IMR-90 (cell line): ENCODE measurements at regions not wholly inside any gene's neighbourhood (a gene's known extent, or its start where the extent isn't known, plus 50 kb on each side); places are given as distances from the start of the nearest gene placed in this dataset.
"Not testable (repeated sequence)": the region's sequence is repeated elsewhere in the genome, so short reads cannot be mapped to it uniquely, and the experiment has no call there.

Experiments
- ATAC-seq: fragments of 200-7000 bp; cut with Tn5 transposase; 2 replicates; pipeline ENCODE4 v1.9.1; 2020; ENCODE audit warnings: low read depth, mild to moderate bottlenecking, moderate library complexity
- BruUV-seq: library from RNA; stranded (reverse); fragments of 400-500 nt; replicated peaks from 2 replicates; lab custom pipeline; 2021; lab: Mats Ljungman, UMichigan
- CTCF ChIA-PET: fragments of 300-600 bp; formaldehyde crosslinking; extraction: SDS; loops from one replicate; lab custom pipeline; 2021; ENCODE audit warnings: antibody characterized with exemption; lab: Yijun Ruan, JAX
- POLR2A ChIA-PET: fragments of 300-600 bp; sonication (Branson Sonifier 250); formaldehyde crosslinking; loops from one replicate; lab custom pipeline; 2022; ENCODE audit warnings: antibody characterized with exemption; ENCODE audit not compliant: unreplicated experiment; lab: Charles Lee
- DNase-seq: peaks from one replicate; pipeline ENCODE4 v3.0.0; 2013
- H2AFZ ChIP-seq: replicated peaks from 2 replicates; pipeline ENCODE3; 2013; ENCODE audit warnings: low read length, mild to moderate bottlenecking; ENCODE audit not compliant: poor library complexity
- H2AK5ac ChIP-seq: 2 replicates; pipeline ENCODE4 v1.6.1; 2013; ENCODE audit warnings: low read depth, low read length, inconsistent platforms
- H2AK9ac ChIP-seq: replicated peaks from 2 replicates; pipeline ENCODE3; 2013; ENCODE audit warnings: mild to moderate bottlenecking, low read depth, low read length, moderate library complexity; ENCODE audit not compliant: poor library complexity
- H2BK120ac ChIP-seq: 2 replicates; pipeline ENCODE4 v1.6.1; 2013; ENCODE audit warnings: low read depth, low read length, inconsistent platforms
- H2BK15ac ChIP-seq: 3 replicates; pipeline ENCODE4 v1.6.1; 2013; ENCODE audit warnings: low read depth, low read length, inconsistent platforms
- H2BK20ac ChIP-seq: 2 replicates; pipeline ENCODE4 v1.6.1; 2013; ENCODE audit warnings: low read depth, mild to moderate bottlenecking, inconsistent platforms, low read length, moderate library complexity
- H2BK5ac ChIP-seq: 2 replicates; pipeline ENCODE4 v1.6.1; 2013; ENCODE audit warnings: mild to moderate bottlenecking, low read depth, low read length, inconsistent platforms; ENCODE audit not compliant: poor library complexity, severe bottlenecking
- H3K14ac ChIP-seq: replicated peaks from 2 replicates; pipeline ENCODE4 v1.6.1; 2013; ENCODE audit warnings: low read depth, low read length, inconsistent platforms
- H3K18ac ChIP-seq: 2 replicates; pipeline ENCODE4 v1.6.1; 2013; ENCODE audit warnings: low read depth, low read length, control low read depth
- H3K23ac ChIP-seq: 2 replicates; pipeline ENCODE4 v1.6.1; 2013; ENCODE audit warnings: low read depth, low read length, inconsistent platforms
- H3K27ac ChIP-seq: 2 replicates; pipeline ENCODE4 v1.5.1; 2013; ENCODE audit warnings: mild to moderate bottlenecking, control low read depth, low read length; ENCODE audit not compliant: insufficient read depth
- H3K27me3 ChIP-seq: 2 replicates; pipeline ENCODE4 v1.6.1; 2013; ENCODE audit warnings: low read length; ENCODE audit not compliant: control insufficient read depth, insufficient read depth
- H3K36me3 ChIP-seq: 2 replicates; pipeline ENCODE4 v1.6.1; 2013; ENCODE audit warnings: low read length, mixed read lengths; ENCODE audit not compliant: control insufficient read depth, insufficient read depth
- H3K4ac ChIP-seq: 2 replicates; pipeline ENCODE4 v1.6.1; 2013; ENCODE audit warnings: low read depth, low read length, inconsistent platforms
- H3K4me1 ChIP-seq: 2 replicates; pipeline ENCODE4 v1.6.1; 2013; ENCODE audit warnings: low read length, mixed read lengths; ENCODE audit not compliant: control insufficient read depth, insufficient read depth
- H3K4me2 ChIP-seq: 2 replicates; pipeline ENCODE4 v1.6.1; 2013; ENCODE audit warnings: low read depth, mild to moderate bottlenecking, control low read depth, low read length, moderate library complexity
- H3K4me3 ChIP-seq: 2 replicates; pipeline ENCODE4 v1.5.1; 2013; ENCODE audit warnings: low read depth, mild to moderate bottlenecking, control low read depth, low read length, moderate library complexity; ENCODE audit not compliant: insufficient read depth
- H3K56ac ChIP-seq: 2 replicates; pipeline ENCODE4 v1.6.1; 2013; ENCODE audit warnings: low read length, inconsistent platforms; ENCODE audit not compliant: insufficient read depth; ENCODE audit errors: extremely low read depth
- H3K79me1 ChIP-seq, 2 experiments: 2 replicates each; pipeline ENCODE4 v1.6.1; 2013; ENCODE audit warnings: low read length in 2 of 2, inconsistent platforms in 1 of 2, low read depth in 1 of 2
- H3K9ac ChIP-seq: 2 replicates; pipeline ENCODE4 v1.6.1; 2013; ENCODE audit warnings: low read depth, low read length, control low read depth
- H3K9me1 ChIP-seq: 2 replicates; pipeline ENCODE4 v1.6.1; 2013; ENCODE audit warnings: low read length, inconsistent platforms; ENCODE audit not compliant: insufficient read depth
- H3K9me3 ChIP-seq: 2 replicates; pipeline ENCODE4 v1.6.1; 2013; ENCODE audit warnings: low read length; ENCODE audit not compliant: control insufficient read depth, insufficient read depth
- H4K20me1 ChIP-seq: 2 replicates; pipeline ENCODE4 v1.6.1; 2013; ENCODE audit warnings: low read length, inconsistent platforms; ENCODE audit not compliant: insufficient read depth
- H4K5ac ChIP-seq: 2 replicates; pipeline ENCODE4 v1.6.1; 2013; ENCODE audit warnings: mild to moderate bottlenecking, low read depth, low read length, control low read depth
- H4K8ac ChIP-seq, 2 experiments: 2 replicates each; pipeline ENCODE4 v1.6.1; 2013; ENCODE audit warnings: low read depth in 2 of 2, low read length in 2 of 2, control low read depth in 1 of 2, inconsistent platforms in 1 of 2
- H4K91ac ChIP-seq: 2 replicates; pipeline ENCODE4 v1.6.1; 2013; ENCODE audit warnings: low read depth, low read length, inconsistent platforms; ENCODE audit not compliant: insufficient read depth
- dilution Hi-C: fragments of 300-500 bp; cut with HindIII; formaldehyde crosslinking; loops from one replicate; pipeline ENCODE4 v1.14.3; 2018; ENCODE audit warnings: low sequenced_read_pairs; ENCODE audit not compliant: unreplicated experiment
- in situ Hi-C: fragments of 300-500 bp; cut with MboI; formaldehyde crosslinking; loops from 3 replicates; pipeline ENCODE4 v1.14.3; 2019; ENCODE audit warnings: low sequenced_read_pairs, inconsistent platforms, mixed read lengths
- intact Hi-C: fragments of 100-400 bp; cut with micrococcal nuclease; formaldehyde crosslinking; loops from 2 replicates; pipeline ENCODE4 v1.10.0; 2022

DNA sequence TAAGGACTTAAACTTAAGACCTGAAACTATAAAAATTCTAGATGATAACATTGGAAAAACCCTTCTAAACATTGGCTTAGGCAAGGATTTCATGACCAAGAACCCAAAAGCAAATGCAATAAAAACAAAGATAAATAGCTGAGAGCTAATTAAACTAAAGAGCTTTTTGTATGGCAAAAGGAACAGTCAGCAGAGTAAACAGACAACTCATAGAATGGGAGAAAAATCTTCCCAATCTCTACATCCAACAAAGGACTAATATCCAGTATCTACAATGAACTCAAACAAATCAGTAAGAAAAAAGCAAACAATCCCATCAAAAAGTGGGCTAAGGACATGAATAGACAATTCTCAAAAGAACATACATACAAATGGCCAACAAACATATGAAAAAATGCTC is 316.1 kb downstream of the HGF start:
- H3K9me3 ChIP-seq, CTCF ChIA-PET: not testable (repeated sequence)
- in situ Hi-C loops = loop anchor here (25.0 kb wide), 1 partner anchor 1016 kb away; no protein-coding TSS in a partner anchor

More for the DNA sequence above, 316.1 kb downstream of the HGF start:
- H3K79me1 ChIP-seq, H2BK20ac ChIP-seq, H2BK5ac ChIP-seq, H2BK120ac ChIP-seq, H4K91ac ChIP-seq, H4K8ac ChIP-seq, H3K36me3 ChIP-seq, H3K56ac ChIP-seq, DNase-seq, H3K27ac ChIP-seq, BruUV-seq, dilution Hi-C loops, H2AFZ ChIP-seq, H3K4ac ChIP-seq, H3K23ac ChIP-seq, H3K4me2 ChIP-seq, H3K9me1 ChIP-seq, H2AK5ac ChIP-seq, H3K4me1 ChIP-seq, H3K14ac ChIP-seq, intact Hi-C loops, H3K9ac ChIP-seq, H3K4me3 ChIP-seq, H3K18ac ChIP-seq, ATAC-seq, H2BK15ac ChIP-seq, H4K20me1 ChIP-seq, POLR2A ChIA-PET, H3K27me3 ChIP-seq, H4K5ac ChIP-seq, H2AK9ac ChIP-seq: not testable (repeated sequence)
